NOMO-1 treated with dmso at 0.1 percent for 144 hours (cell line): ENCODE measurements at regions not wholly inside any gene's neighbourhood (a gene's known extent, or its start where the extent isn't known, plus 50 kb on each side); places are given as distances from the start of the nearest gene placed in this dataset.
"Not testable (repeated sequence)": the region's sequence is repeated elsewhere in the genome, so short reads cannot be mapped to it uniquely, and the experiment has no call there.

ENCODE experiments used
- DNase-seq: peaks from one replicate; lab custom pipeline; 2025; ENCODE audit not compliant: unreplicated experiment; lab: John Stamatoyannopoulos, UW

GRCh38 chr18:70414315-70414900, 125.6 kb downstream of the SOCS6 start:
- DNase-seq = no peak

GRCh38 chr18:70413455-70413854, 124.6 kb downstream of the SOCS6 start:
- DNase-seq = no peak

GRCh38 chr18:70411876-70412435, 123.1 kb downstream of the SOCS6 start:
- no peak for DNase-seq

GRCh38 chr18:70411307-70411706, 122.5 kb downstream of the SOCS6 start:
- no peak for DNase-seq

- DNase-seq = no peak
Observed at GRCh38 chr18:70405052-70405451, 116.2 kb downstream of the SOCS6 start.

GRCh38 chr18:70400476-70400875, 111.6 kb downstream of the SOCS6 start:
- no peak for DNase-seq

GRCh38 chr18:70398076-70398475, 109.2 kb downstream of the SOCS6 start:
- no peak for DNase-seq

- no peak for DNase-seq
Observed at GRCh38 chr18:70397259-70397925, 108.5 kb downstream of the SOCS6 start.

- not testable (repeated sequence) for DNase-seq
Observed at GRCh38 chr18:70395771-70396170, 106.9 kb downstream of the SOCS6 start.

GRCh38 chr18:70394672-70395071, 105.8 kb downstream of the SOCS6 start:
- DNase-seq = no peak

GRCh38 chr18:70390371-70391090, 101.7 kb downstream of the SOCS6 start:
- no peak for DNase-seq

- not testable (repeated sequence) for DNase-seq
Observed at GRCh38 chr18:70389036-70389435, 100.2 kb downstream of the SOCS6 start.

- no peak for DNase-seq
Observed at GRCh38 chr18:70387027-70387426, 98.2 kb downstream of the SOCS6 start.

- no peak for DNase-seq
Observed at GRCh38 chr18:70386582-70386981, 97.7 kb downstream of the SOCS6 start.

- DNase-seq = no peak
Observed at GRCh38 chr18:70385474-70385873, 96.6 kb downstream of the SOCS6 start.

GRCh38 chr18:70384181-70384790, 95.4 kb downstream of the SOCS6 start:
- no peak for DNase-seq

- DNase-seq = no peak
Observed at GRCh38 chr18:70382992-70383717, 94.3 kb downstream of the SOCS6 start.

- DNase-seq = peak; percentile 42
Observed at GRCh38 chr18:70382017-70382416, 93.2 kb downstream of the SOCS6 start.

- peak; percentile 81 for DNase-seq
Observed at GRCh38 chr18:70380915-70381896, 92.4 kb downstream of the SOCS6 start.
